Neural progenitor cell (in vitro differentiated cells): ENCODE measurements at regions not wholly inside any gene's neighbourhood (a gene's known extent, or its start where the extent isn't known, plus 50 kb on each side); places are given as distances from the start of the nearest gene placed in this dataset.

ENCODE experiments used
- DNase-seq: peaks from one replicate; pipeline ENCODE4 v3.0.0-alpha.2; 2016; ENCODE audit warnings: low spot score
- H2AFZ ChIP-seq: fragments of 200-600 bp; sonication (generic); replicated peaks from 2 replicates; pipeline ENCODE4 v1.6.1; 2016; ENCODE audit warnings: antibody characterized with exemption
- H3F3A ChIP-seq: fragments of 200-600 bp; sonication (generic); 2 replicates; pipeline ENCODE4 v1.6.1; 2016; ENCODE audit warnings: antibody characterized with exemption, low read depth
- H3K27ac ChIP-seq: fragments of 200-600 bp; sonication (generic); 2 replicates; pipeline ENCODE4 v1.5.1; 2016; ENCODE audit warnings: mild to moderate bottlenecking
- H3K27me3 ChIP-seq: fragments of 200-600 bp; sonication (generic); 2 replicates; pipeline ENCODE4 v1.6.1; 2016; ENCODE audit warnings: mild to moderate bottlenecking, moderate library complexity
- H3K36me3 ChIP-seq: fragments of 200-600 bp; sonication (generic); 2 replicates; pipeline ENCODE4 v1.5.1; 2016
- H3K4me1 ChIP-seq: fragments of 200-600 bp; sonication (generic); 2 replicates; pipeline ENCODE4 v1.6.1; 2016; ENCODE audit warnings: mixed run types
- H3K4me2 ChIP-seq: fragments of 200-600 bp; sonication (generic); 2 replicates; pipeline ENCODE4 v1.6.1; 2016
- H3K4me3 ChIP-seq: fragments of 200-600 bp; sonication (generic); 2 replicates; pipeline ENCODE4 v1.5.1; 2016
- H3K79me2 ChIP-seq: fragments of 200-600 bp; sonication (generic); 2 replicates; pipeline ENCODE4 v1.6.1; 2016; ENCODE audit warnings: low read depth
- H3K9ac ChIP-seq: fragments of 200-600 bp; sonication (generic); 2 replicates; pipeline ENCODE4 v1.6.1; 2016
- H3K9me3 ChIP-seq: fragments of 200-600 bp; sonication (generic); 2 replicates; pipeline ENCODE4 v1.5.1; 2016; ENCODE audit warnings: low read depth
- H4K20me1 ChIP-seq: fragments of 200-600 bp; sonication (generic); 2 replicates; pipeline ENCODE4 v1.6.1; 2016; ENCODE audit warnings: low read depth
- H3K27ac Mint-ChIP-seq: 3 replicates; pipeline ENCODE4 v1.8.0; 2021; ENCODE audit warnings: mixed read lengths
- H3K27me3 Mint-ChIP-seq: 2 replicates; pipeline ENCODE4 v1.8.0; 2022; ENCODE audit warnings: low read depth, mild to moderate bottlenecking, inconsistent platforms, moderate library complexity, mixed read lengths; ENCODE audit not compliant: insufficient read depth
- H3K36me3 Mint-ChIP-seq: 3 replicates; pipeline ENCODE4 v1.8.0; 2021; ENCODE audit warnings: mixed read lengths
- H3K4me1 Mint-ChIP-seq: 3 replicates; pipeline ENCODE4 v1.8.0; 2021; ENCODE audit warnings: mixed read lengths
- H3K4me3 Mint-ChIP-seq: 3 replicates; pipeline ENCODE4 v1.8.0; 2021; ENCODE audit warnings: mild to moderate bottlenecking, moderate library complexity, mixed read lengths
- H3K9me3 Mint-ChIP-seq: 3 replicates; pipeline ENCODE4 v1.8.0; 2020; ENCODE audit warnings: mixed read lengths
- CTCF ChIP-seq: fragments of 200-600 bp; sonication (generic); IDR thresholded peaks from 2 replicates; pipeline ENCODE4 v1.5.1; 2017; ENCODE audit warnings: antibody characterized with exemption, mild to moderate bottlenecking
- EZH2 ChIP-seq: fragments of 200-600 bp; sonication (generic); IDR thresholded peaks from 2 replicates; pipeline ENCODE4 v1.6.1; 2017; ENCODE audit warnings: antibody characterized with exemption, mild to moderate bottlenecking, moderate library complexity
- EZH2phosphoT487 ChIP-seq: fragments of 200-600 bp; sonication (generic); IDR thresholded peaks from 2 replicates; pipeline ENCODE4 v1.6.1; 2017; ENCODE audit warnings: antibody characterized with exemption

GRCh38 chr12:4026020-4026358, 152.8 kb upstream of the PARP11 start:
- Mint-ChIP-seq H3K27ac (peak overlapping the region; percentile 98), H3K4me1 (peaks cover 87% of the 10 kb centered on the region), H3K36me3 (no peaks in the 10 kb centered on the region), H3K27me3 (peaks cover 6% of the 10 kb centered on the region), H3K4me3 (peak overlapping the region; percentile 70), H3K9me3 (no peaks in the 10 kb centered on the region)
- Histone ChIP-seq H3F3A (peaks cover 48% of the 10 kb centered on the region), H4K20me1 (no peaks in the 10 kb centered on the region), H3K9me3 (no peaks in the 10 kb centered on the region), H3K4me2 (peak overlapping the region; percentile 62), H3K36me3 (no peaks in the 10 kb centered on the region), H3K4me3 (peak overlapping the region; percentile 11), H3K27ac (no peak overlapping the region), H3K27me3 (peaks cover 67% of the 10 kb centered on the region), H3K4me1 (peaks cover 42% of the 10 kb centered on the region), H3K79me2 (no peaks in the 10 kb centered on the region), H2AFZ (no peak overlapping the region), H3K9ac (no peak overlapping the region)
- TF ChIP-seq EZH2 (no peak), EZH2phosphoT487 (no peak)
- no peak for DNase-seq

DNA sequence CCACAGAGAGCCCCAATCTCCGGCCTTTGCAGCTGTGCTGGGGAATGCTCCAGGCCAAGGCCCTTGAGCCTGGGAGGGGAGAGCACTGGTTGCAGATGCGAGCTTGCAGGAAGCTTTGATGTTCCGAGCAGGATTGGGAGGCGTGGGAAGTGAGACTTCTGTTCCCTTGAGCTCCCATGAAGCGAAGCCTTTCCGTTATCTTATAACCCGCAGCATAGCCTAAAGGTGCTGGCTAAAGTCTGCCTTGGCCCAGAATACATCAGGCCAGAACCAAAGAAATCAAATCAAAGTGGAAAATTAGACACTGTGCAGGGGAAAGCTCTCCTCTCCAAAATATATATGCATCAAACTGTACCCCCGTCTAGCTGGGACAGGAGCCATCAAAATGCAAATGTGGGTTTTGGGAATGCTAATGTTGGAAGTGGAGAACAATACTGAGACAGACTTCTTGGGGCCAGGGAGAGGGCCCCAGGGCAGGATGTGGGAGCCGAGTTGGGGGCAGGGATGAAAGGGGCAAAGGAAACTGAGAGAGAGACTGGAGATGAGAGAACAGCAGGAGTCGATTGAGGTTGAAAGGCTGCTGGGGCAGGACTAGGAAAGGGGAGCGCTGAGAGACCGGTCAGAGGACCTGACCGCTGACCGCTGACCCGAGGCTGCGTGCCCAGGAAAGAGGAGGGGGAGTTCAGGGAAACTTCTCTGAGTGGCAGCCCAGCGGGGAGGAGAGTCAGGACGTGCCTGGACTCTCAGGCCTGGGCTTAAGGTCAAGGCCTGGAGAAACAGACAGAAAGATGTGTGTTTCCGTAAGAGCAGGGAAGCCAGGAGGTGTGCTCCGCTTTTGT, 152.2 kb upstream of the PARP11 start:
- Mint-ChIP-seq H3K27ac (peak overlapping the region; percentile 98), H3K36me3 (no peaks in the 10 kb centered on the region), H3K9me3 (no peaks in the 10 kb centered on the region), H3K4me3 (peak overlapping the region; percentile 70), H3K4me1 (peaks cover 84% of the 10 kb centered on the region), H3K27me3 (peaks cover 6% of the 10 kb centered on the region)
- no peak for TF ChIP-seq CTCF
- no peak for TF ChIP-seq EZH2phosphoT487
- Histone ChIP-seq H3K9me3 (no peaks in the 10 kb centered on the region), H3K36me3 (no peaks in the 10 kb centered on the region), H2AFZ (no peak overlapping the region), H3K4me3 (peak overlapping the region; percentile 11), H3F3A (peaks cover 42% of the 10 kb centered on the region), H3K4me1 (peaks cover 37% of the 10 kb centered on the region), H3K4me2 (peak overlapping the region; percentile 62), H3K27ac (no peak overlapping the region), H3K9ac (no peak overlapping the region), H3K27me3 (peaks cover 63% of the 10 kb centered on the region), H4K20me1 (no peaks in the 10 kb centered on the region), H3K79me2 (no peaks in the 10 kb centered on the region)
- DNase-seq, result peak; percentile 66

- H3K27ac Mint-ChIP-seq, result peak overlapping the region; percentile 98
- peak overlapping the region; percentile 70 for H3K4me3 Mint-ChIP-seq
- no peak for TF ChIP-seq CTCF
- TF ChIP-seq EZH2phosphoT487, result no peak
- TF ChIP-seq EZH2, result no peak
- DNase-seq, result no peak
- peaks cover 37% of the 10 kb centered on the region for H3F3A ChIP-seq
- peaks cover 33% of the 10 kb centered on the region for H3K4me1 ChIP-seq
- no peak overlapping the region for H3K4me3 ChIP-seq
- H3K4me1 Mint-ChIP-seq, result peaks cover 81% of the 10 kb centered on the region
- H3K36me3 Mint-ChIP-seq, result no peaks in the 10 kb centered on the region
- no peaks in the 10 kb centered on the region for H3K9me3 ChIP-seq
- no peak overlapping the region for H3K27ac ChIP-seq
- H3K9ac ChIP-seq, result no peak overlapping the region
- no peaks in the 10 kb centered on the region for H4K20me1 ChIP-seq
- peak overlapping the region; percentile 62 for H3K4me2 ChIP-seq
- H3K27me3 Mint-ChIP-seq, result peaks cover 6% of the 10 kb centered on the region
- H3K79me2 ChIP-seq, result no peaks in the 10 kb centered on the region
- no peaks in the 10 kb centered on the region for H3K36me3 ChIP-seq
- peaks cover 56% of the 10 kb centered on the region for H3K27me3 ChIP-seq
- no peaks in the 10 kb centered on the region for H3K9me3 Mint-ChIP-seq
- no peak overlapping the region for H2AFZ ChIP-seq
Measured at GRCh38 chr12:4024701-4025100, 151.5 kb upstream of the PARP11 start.
